Adrenal gland (tissue), 5 donors: ENCODE measurements at regions not wholly inside any gene's neighbourhood (a gene's known extent, or its start where the extent isn't known, plus 50 kb on each side); places are given as distances from the start of the nearest gene placed in this dataset.

Experiments used
- CTCF ChIP-seq, 6 experiments: fragments of 450-650 bp in 4 of 6; fragments of 200-600 bp in 2 of 6; sonication (generic) in 1 of 6; IDR thresholded peaks; 1 replicate in 5 of 6; 2 replicates in 1 of 6; pipeline versions ENCODE4 v1.5.1 to v1.8.0; 2016 to 2021; ENCODE audit warnings: antibody characterized with exemption in 6 of 6, mild to moderate bottlenecking in 2 of 6, moderate library complexity in 1 of 6
- POLR2A ChIP-seq, 2 donors: fragments of 450-650 bp; IDR thresholded peaks; one replicate each; pipeline ENCODE4 v1.6.1; 2017; ENCODE audit warnings: antibody characterized with exemption in 2 of 2, mild to moderate bottlenecking in 2 of 2, moderate library complexity in 1 of 2
- donor health status: DM: no; HTN: no; CAD: no.

- TF ChIP-seq CTCF (IDR thresholded peaks at IDR 0.05) (no peak), POLR2A (IDR thresholded peaks at IDR 0.05) (no peak)
Measured at GRCh38 chr5:156036640-156037039, 290.3 kb upstream of the SGCD start.
